ENCODE measurements at regions not wholly inside any gene's neighbourhood (a gene's known extent, or its start where the extent isn't known, plus 50 kb on each side); places are given as distances from the start of the nearest gene placed in this dataset.

DNA sequence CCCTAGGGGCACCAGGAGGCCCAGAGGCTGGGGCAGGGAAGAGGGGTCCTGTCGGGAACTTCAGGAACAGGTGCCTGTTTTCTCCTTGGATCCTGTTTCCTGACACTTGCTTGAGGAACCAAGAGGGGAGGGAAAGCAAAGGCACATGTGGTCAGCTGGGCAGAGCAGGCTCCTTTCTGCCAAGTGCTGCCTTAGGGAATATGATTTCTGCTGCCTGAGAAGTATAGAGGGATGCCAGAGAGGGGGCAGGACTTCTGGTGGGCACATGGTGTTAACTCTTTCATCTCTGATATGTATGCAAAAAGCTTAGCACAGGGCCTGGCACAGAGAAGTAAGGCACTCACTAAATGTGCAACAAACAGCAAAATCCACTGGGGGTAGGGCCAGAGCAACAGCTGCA lies 51.2 kb upstream of the PJA1 start:
- TF ChIP-seq, protein P1, sequence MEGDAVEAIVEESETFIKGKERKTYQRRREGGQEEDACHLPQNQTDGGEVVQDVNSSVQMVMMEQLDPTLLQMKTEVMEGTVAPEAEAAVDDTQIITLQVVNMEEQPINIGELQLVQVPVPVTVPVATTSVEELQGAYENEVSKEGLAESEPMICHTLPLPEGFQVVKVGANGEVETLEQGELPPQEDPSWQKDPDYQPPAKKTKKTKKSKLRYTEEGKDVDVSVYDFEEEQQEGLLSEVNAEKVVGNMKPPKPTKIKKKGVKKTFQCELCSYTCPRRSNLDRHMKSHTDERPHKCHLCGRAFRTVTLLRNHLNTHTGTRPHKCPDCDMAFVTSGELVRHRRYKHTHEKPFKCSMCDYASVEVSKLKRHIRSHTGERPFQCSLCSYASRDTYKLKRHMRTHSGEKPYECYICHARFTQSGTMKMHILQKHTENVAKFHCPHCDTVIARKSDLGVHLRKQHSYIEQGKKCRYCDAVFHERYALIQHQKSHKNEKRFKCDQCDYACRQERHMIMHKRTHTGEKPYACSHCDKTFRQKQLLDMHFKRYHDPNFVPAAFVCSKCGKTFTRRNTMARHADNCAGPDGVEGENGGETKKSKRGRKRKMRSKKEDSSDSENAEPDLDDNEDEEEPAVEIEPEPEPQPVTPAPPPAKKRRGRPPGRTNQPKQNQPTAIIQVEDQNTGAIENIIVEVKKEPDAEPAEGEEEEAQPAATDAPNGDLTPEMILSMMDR (IDR thresholded peaks at IDR 0.05; ENCODE audit: insufficient read depth, low read depth, low read length, missing control alignments), result no peak
- no peak for DNase-seq (ENCODE audit: low read depth)
- no peak overlapping the region for H3K4me3 ChIP-seq (ENCODE audit: low read length)

DNA sequence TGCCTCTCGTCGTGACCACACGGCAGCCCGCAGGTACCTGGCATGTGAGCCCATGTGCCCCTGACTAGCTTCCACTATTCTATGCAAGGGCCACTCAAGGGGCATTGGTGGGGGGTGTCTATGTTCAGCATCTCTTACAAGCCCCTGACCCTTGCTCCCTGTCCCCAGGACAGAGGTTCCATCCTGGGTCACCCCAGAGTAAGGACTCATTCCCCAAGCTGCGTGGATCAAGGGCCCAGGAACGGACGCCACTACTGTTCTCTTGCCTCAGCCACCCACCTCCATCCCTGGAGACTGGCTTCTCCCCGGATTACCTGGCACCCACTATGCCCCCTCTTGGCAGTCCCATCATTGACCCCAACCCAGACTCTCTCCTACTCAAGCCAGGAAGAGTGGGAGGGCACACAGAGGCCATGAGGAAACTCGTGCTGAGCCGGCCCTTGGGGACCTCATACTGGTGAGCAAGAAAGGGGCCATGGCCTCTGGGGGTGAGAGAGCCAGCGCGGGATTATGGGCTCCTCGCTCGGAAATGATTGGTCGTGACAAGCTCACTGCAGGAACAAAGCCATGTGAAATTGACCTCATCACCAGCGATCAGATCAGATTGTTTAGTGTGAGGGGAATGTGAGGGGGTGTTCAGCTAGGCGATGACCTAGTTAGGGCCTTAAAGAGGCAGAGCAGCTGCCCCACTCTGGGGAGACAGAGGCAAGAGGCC lies 50.1 kb upstream of the PJA1 start:
- TF ChIP-seq, protein P1 (IDR thresholded peaks at IDR 0.05; ENCODE audit: insufficient read depth, low read depth, low read length, missing control alignments), result no peak
- no peak overlapping the region for H3K4me3 ChIP-seq (ENCODE audit: low read length)
- no peak for DNase-seq (ENCODE audit: low read depth)
